Peyer's patch (tissue), 4 donors: ENCODE measurements at regions not wholly inside any gene's neighbourhood (a gene's known extent, or its start where the extent isn't known, plus 50 kb on each side); places are given as distances from the start of the nearest gene placed in this dataset.

ENCODE experiments used
- CTCF ChIP-seq, 6 experiments: fragments of 450-650 bp in 4 of 6; fragments of 200-600 bp in 2 of 6; sonication (generic) in 1 of 6; IDR thresholded peaks; one replicate each; pipeline ENCODE4 v1.5.1; 2017 to 2019; ENCODE audit warnings: antibody characterized with exemption in 6 of 6, mild to moderate bottlenecking in 3 of 6, moderate library complexity in 1 of 6
- POLR2A ChIP-seq, 2 donors: fragments of 450-650 bp; IDR thresholded peaks; one replicate each; pipeline ENCODE4 v1.5.1; 2017; ENCODE audit warnings: antibody characterized with exemption in 2 of 2, mild to moderate bottlenecking in 2 of 2, moderate library complexity in 2 of 2

- TF ChIP-seq CTCF (IDR thresholded peaks at IDR 0.05) (no peak), POLR2A (IDR thresholded peaks at IDR 0.05) (no peak)
Observed at GRCh38 chr6:40958738-40959137, 80.3 kb downstream of the UNC5CL start.
